ENCODE measurements at regions not wholly inside any gene's neighbourhood (a gene's known extent, or its start where the extent isn't known, plus 50 kb on each side); places are given as distances from the start of the nearest gene placed in this dataset.

GRCh38 chr4:103365285-103365684, 167.1 kb upstream of the CENPE start:
- H3K4me1 Mint-ChIP-seq, result no peaks in the 10 kb centered on the region
- no peak for ATAC-seq
- no peak overlapping the region for H3K27ac Mint-ChIP-seq

More at GRCh38 chr4:103365285-103365684, 167.1 kb upstream of the CENPE start:
- no peak for DNase-seq (ENCODE audit: low spot score)
- Histone ChIP-seq H4K20me1 (replicated peaks; ENCODE audit: insufficient read depth) (no peaks in the 10 kb centered on the region), H3K79me2 (replicated peaks; ENCODE audit: insufficient read depth) (no peaks in the 10 kb centered on the region), H3K27ac (ENCODE audit: low read depth) (no peak overlapping the region), H3K36me3 (ENCODE audit: insufficient read depth) (no peaks in the 10 kb centered on the region), H3F3A (replicated peaks; ENCODE audit: low read depth) (no peaks in the 10 kb centered on the region), H3K4me3 (no peak overlapping the region), H2AFZ (no peak overlapping the region), H3K4me2 (no peak overlapping the region), H3K4me1 (ENCODE audit: insufficient read depth) (peaks cover 4% of the 10 kb centered on the region; the same call in 1 of the 2 replicates), H3K9me2 (ENCODE audit: insufficient read depth) (peaks cover 13% of the 10 kb centered on the region; the same call in 1 of the 2 replicates), H3K27me3 (ENCODE audit: insufficient read depth) (no peaks in the 10 kb centered on the region)
- Mint-ChIP-seq H3K9me3 (peaks cover 23% of the 10 kb centered on the region), H3K4me3 (no peak overlapping the region), H3K36me3 (ENCODE audit: low read depth) (peaks cover 21% of the 10 kb centered on the region), H3K27me3 (ENCODE audit: insufficient read depth, low read depth, poor library complexity) (peaks cover 4% of the 10 kb centered on the region)
- TF ChIP-seq CREB1 (CRISPR knock-in tag; IDR thresholded peaks at IDR 0.05; ENCODE audit: low read depth), result no peak
- no peak for TF ChIP-seq STAT1 (IDR thresholded peaks at IDR 0.05; ENCODE audit: unreplicated experiment)
- no peak for TF ChIP-seq EZH2 (IDR thresholded peaks at IDR 0.05; ENCODE audit: low read depth, unreplicated experiment)
- no peak for TF ChIP-seq NANOG (IDR thresholded peaks at IDR 0.05; ENCODE audit: borderline replicate concordance)
- no peak for TF ChIP-seq CTCF (conservative IDR thresholded peaks at IDR 0.05; ENCODE audit: low read depth in 2 of 2)
- TF ChIP-seq ZNF462 (CRISPR knock-in tag; IDR thresholded peaks at IDR 0.05), result no peak
- no peak for TF ChIP-seq ZNF114 (CRISPR knock-in tag; IDR thresholded peaks at IDR 0.05)
- TF ChIP-seq ZNF331 (CRISPR knock-in tag; IDR thresholded peaks at IDR 0.05; ENCODE audit: low read depth), result no peak
- TF ChIP-seq POLR2AphosphoS5 (IDR thresholded peaks at IDR 0.05; ENCODE audit: low read depth), result no peak
- TF ChIP-seq ETS1 (IDR thresholded peaks at IDR 0.05), result no peak
- no peak for TF ChIP-seq EZH2phosphoT487 (IDR thresholded peaks at IDR 0.05; ENCODE audit: unreplicated experiment)
